ENCODE measurements at regions not wholly inside any gene's neighbourhood (a gene's known extent, or its start where the extent isn't known, plus 50 kb on each side); places are given as distances from the start of the nearest gene placed in this dataset.

GRCh38 chr15:93202405-93202804 lies 113.4 kb upstream of the RGMA start:
- BruUV-seq (replicated peaks): no TSS peak
- no peak overlapping the region for H3K14ac ChIP-seq (replicated peaks; ENCODE audit: low read depth, low read length)
- H3K4me1 ChIP-seq (ENCODE audit: control insufficient read depth, insufficient read depth, low read length): no peaks in the 10 kb centered on the region
- intact Hi-C loops (cut with micrococcal nuclease) (no loop called here), in situ Hi-C loops (cut with MboI; ENCODE audit: low sequenced_read_pairs) (no loop called here), dilution Hi-C loops (cut with HindIII; ENCODE audit: low sequenced_read_pairs, unreplicated experiment) (no loop called here)
- H4K20me1 ChIP-seq (ENCODE audit: insufficient read depth, low read length): no peaks in the 10 kb centered on the region
- H4K8ac ChIP-seq (ENCODE audit: low read depth in 2 of 2, low read length in 2 of 2): no peak overlapping the region
- peaks cover 29% of the 10 kb centered on the region for H3K9me3 ChIP-seq (ENCODE audit: control insufficient read depth, insufficient read depth, low read length)
- H3K23ac ChIP-seq (ENCODE audit: low read depth, low read length): no peak overlapping the region
- H3K4me2 ChIP-seq (ENCODE audit: low read depth, low read length): no peak overlapping the region
- no peak overlapping the region for H2BK120ac ChIP-seq (ENCODE audit: low read depth, low read length)
- H2AK5ac ChIP-seq (ENCODE audit: low read depth, low read length): no peak overlapping the region
- H3K27me3 ChIP-seq (ENCODE audit: control insufficient read depth, insufficient read depth, low read length): no peaks in the 10 kb centered on the region
- H2BK20ac ChIP-seq (ENCODE audit: low read depth, low read length): no peak overlapping the region
- no peak overlapping the region for H3K4ac ChIP-seq (ENCODE audit: low read depth, low read length)
- no peak overlapping the region for H3K4me3 ChIP-seq (ENCODE audit: insufficient read depth, low read depth, low read length)
- ATAC-seq (ENCODE audit: low read depth) (no peak), DNase-seq (no peak)
- no peak overlapping the region for H3K18ac ChIP-seq (ENCODE audit: low read depth, low read length)
- no peak overlapping the region for H3K56ac ChIP-seq (ENCODE audit: extremely low read depth, insufficient read depth, low read length)
- ChIA-PET POLR2A (ENCODE audit: unreplicated experiment) (no interaction called here), CTCF (interaction anchor here (0.6 kb wide), 1 partner anchor 40 kb away, joined by 3 read pairs; no protein-coding TSS in a partner anchor)
- no peak overlapping the region for H2AK9ac ChIP-seq (replicated peaks; ENCODE audit: low read depth, low read length, poor library complexity)
- no peak overlapping the region for H2BK5ac ChIP-seq (ENCODE audit: low read depth, low read length, poor library complexity, severe bottlenecking)
- no peak overlapping the region for H3K27ac ChIP-seq (ENCODE audit: insufficient read depth, low read length)
- H2BK15ac ChIP-seq (ENCODE audit: low read depth, low read length): no peak overlapping the region
- H4K5ac ChIP-seq (ENCODE audit: low read depth, low read length): no peak overlapping the region
- H3K36me3 ChIP-seq (ENCODE audit: control insufficient read depth, insufficient read depth, low read length): no peaks in the 10 kb centered on the region
- H3K9ac ChIP-seq (ENCODE audit: low read depth, low read length): no peak overlapping the region
- H3K9me1 ChIP-seq (ENCODE audit: insufficient read depth, low read length): no peaks in the 10 kb centered on the region
- no peaks in the 10 kb centered on the region for H3K79me1 ChIP-seq (ENCODE audit: low read depth in 1 of 2, low read length in 2 of 2)
- TF ChIP-seq RCOR1 (IDR thresholded peaks at IDR 0.05; ENCODE audit: insufficient replicate concordance, low read length) (no peak), RAD21 (IDR thresholded peaks at IDR 0.05; ENCODE audit: low read length) (no peak), CEBPB (IDR thresholded peaks at IDR 0.05; ENCODE audit: low read depth, low read length) (no peak), USF2 (IDR thresholded peaks at IDR 0.05; ENCODE audit: low read depth, low read length) (no peak), MAZ (IDR thresholded peaks at IDR 0.05; ENCODE audit: borderline replicate concordance, low read depth, low read length) (no peak), MXI1 (IDR thresholded peaks at IDR 0.05; ENCODE audit: borderline replicate concordance, low read depth, low read length) (no peak), MAFK (IDR thresholded peaks at IDR 0.05; ENCODE audit: low read depth, low read length) (no peak), BHLHE40 (IDR thresholded peaks at IDR 0.05; ENCODE audit: low read depth, low read length) (no peak), POLR2A (IDR thresholded peaks at IDR 0.05; ENCODE audit: low read depth, low read length) (no peak), ELK1 (IDR thresholded peaks at IDR 0.05; ENCODE audit: borderline replicate concordance, low read depth, low read length) (no peak), RFX5 (IDR thresholded peaks at IDR 0.05; ENCODE audit: low read depth, low read length) (no peak), FOS (IDR thresholded peaks at IDR 0.05; ENCODE audit: low read depth, low read length) (no peak), SMC3 (IDR thresholded peaks at IDR 0.05; ENCODE audit: low read depth, low read length) (no peak), NFE2L2 (IDR thresholded peaks at IDR 0.05; ENCODE audit: low read depth, low read length) (no peak)
- no peak overlapping the region for H2AFZ ChIP-seq (replicated peaks; ENCODE audit: low read length, poor library complexity)
- WGBS, 2 experiments (ENCODE audit: extremely low coverage in 2 of 2, insufficient read length in 1 of 2): no CpG with 5 or more reads among the region's 3 CpGs
- no peak overlapping the region for H4K91ac ChIP-seq (ENCODE audit: insufficient read depth, low read depth, low read length)
